A673 (cell line): ENCODE measurements at regions not wholly inside any gene's neighbourhood (a gene's known extent, or its start where the extent isn't known, plus 50 kb on each side); places are given as distances from the start of the nearest gene placed in this dataset.

ENCODE experiments used
- BruUV-seq: library from RNA; stranded (reverse); fragments of 400-500 nt; replicated peaks from 2 replicates; lab custom pipeline; 2021; lab: Mats Ljungman, UMichigan
- CTCF ChIA-PET: fragments of 300-600 bp; sonication (Branson Sonifier 250); formaldehyde crosslinking; loops from one replicate; lab custom pipeline; 2022; ENCODE audit warnings: antibody characterized with exemption; lab: Charles Lee
- POLR2A ChIA-PET: fragments of 300-600 bp; sonication (Branson Sonifier 250); formaldehyde crosslinking; loops from one replicate; lab custom pipeline; 2022; ENCODE audit warnings: antibody characterized with exemption; ENCODE audit not compliant: low non-redundant PET; lab: Charles Lee
- DNase-seq: peaks from one replicate; pipeline ENCODE4 v3.0.0-alpha.2; 2015; ENCODE audit warnings: low spot score
- H3K27ac ChIP-seq: fragments of 200-600 bp; sonication (generic); 2 replicates; pipeline ENCODE4 v1.5.1; 2016; ENCODE audit warnings: mixed run types, low read depth, mild to moderate bottlenecking, mixed read lengths, antibody characterized with exemption, low read length; ENCODE audit not compliant: poor library complexity, severe bottlenecking
- H3K27me3 ChIP-seq: fragments of 200-600 bp; sonication (generic); replicated peaks from 2 replicates; pipeline ENCODE4 v1.6.1; 2017; ENCODE audit warnings: mixed run types, low read depth, mild to moderate bottlenecking, mixed read lengths, antibody characterized with exemption, low read length; ENCODE audit not compliant: insufficient read depth, poor library complexity
- H3K36me3 ChIP-seq: fragments of 200-600 bp; sonication (generic); 2 replicates; pipeline ENCODE4 v1.6.1; 2016; ENCODE audit warnings: mixed run types, mild to moderate bottlenecking, mixed read lengths, antibody characterized with exemption, low read length; ENCODE audit not compliant: insufficient read depth, poor library complexity, severe bottlenecking
- H3K4me1 ChIP-seq: fragments of 200-600 bp; sonication (generic); 2 replicates; pipeline ENCODE4 v1.6.1; 2017; ENCODE audit warnings: mixed run types, mild to moderate bottlenecking, mixed read lengths, antibody characterized with exemption, low read length; ENCODE audit not compliant: insufficient read depth, poor library complexity, severe bottlenecking
- H3K4me3 ChIP-seq: fragments of 200-600 bp; sonication (generic); 2 replicates; pipeline ENCODE4 v1.5.1; 2016; ENCODE audit warnings: low read depth, mixed run types, mild to moderate bottlenecking, mixed read lengths, low read length; ENCODE audit not compliant: poor library complexity, severe bottlenecking
- H3K9me3 ChIP-seq: fragments of 200-600 bp; sonication (generic); 2 replicates; pipeline ENCODE4 v1.6.1; 2016; ENCODE audit warnings: mixed run types, low read depth, mild to moderate bottlenecking, mixed read lengths, antibody characterized with exemption, low read length; ENCODE audit not compliant: poor library complexity, severe bottlenecking
- CTCF ChIP-seq: fragments of 300-800, 200-600 bp; sonication (generic); conservative IDR thresholded peaks from 2 replicates; pipeline ENCODE4 v1.5.1; 2017; ENCODE audit warnings: low read depth, mild to moderate bottlenecking, antibody characterized with exemption, low read length, moderate library complexity, mixed read lengths
- EZH2 ChIP-seq: fragments of 200-600 bp; sonication (generic); IDR thresholded peaks from 2 replicates; pipeline ENCODE4 v1.6.1; 2017; ENCODE audit warnings: borderline replicate concordance, low read depth, mild to moderate bottlenecking, mixed read lengths, antibody characterized with exemption, low read length; ENCODE audit not compliant: poor library complexity, severe bottlenecking
- intact Hi-C: fragments of 100-400 bp; cut with micrococcal nuclease; formaldehyde crosslinking; loops from one replicate; pipeline ENCODE4 v1.10.0; 2022; ENCODE audit not compliant: unreplicated experiment

- BruUV-seq, result no TSS peak
- no peaks in the 10 kb centered on the region for H3K27me3 ChIP-seq
- no peak for TF ChIP-seq EZH2
- TF ChIP-seq CTCF, result no peak
- no peaks in the 10 kb centered on the region for H3K36me3 ChIP-seq
- H3K27ac ChIP-seq, result no peak overlapping the region
- H3K4me3 ChIP-seq, result no peak overlapping the region
- no peak for DNase-seq
- CTCF ChIA-PET, result no interaction called here
- no peaks in the 10 kb centered on the region for H3K4me1 ChIP-seq
- POLR2A ChIA-PET, result no interaction called here
- intact Hi-C loops, result no loop called here
- peaks cover 9% of the 10 kb centered on the region for H3K9me3 ChIP-seq
Measured at GRCh38 chr16:54526916-54527315, 240.3 kb upstream of the IRX3 start.

- intact Hi-C loops, result no loop called here
- CTCF ChIA-PET, result no interaction called here
Measured at GRCh38 chr16:54526087-54526486, 239.5 kb upstream of the IRX3 start.

GRCh38 chr16:54525104-54525503 is 238.5 kb upstream of the IRX3 start:
- POLR2A ChIA-PET, result no interaction called here
- intact Hi-C loops, result no loop called here
- BruUV-seq, result no TSS peak
- TF ChIP-seq CTCF, result no peak
- no peak for TF ChIP-seq EZH2
- Histone ChIP-seq H3K36me3 (no peaks in the 10 kb centered on the region), H3K4me1 (no peaks in the 10 kb centered on the region), H3K4me3 (no peak overlapping the region), H3K27ac (no peak overlapping the region), H3K27me3 (no peaks in the 10 kb centered on the region), H3K9me3 (peaks cover 9% of the 10 kb centered on the region)
- CTCF ChIA-PET, result no interaction called here
- no peak for DNase-seq

More at GRCh38 chr16:54526087-54526486, 239.5 kb upstream of the IRX3 start:
- no peak overlapping the region for H3K27ac ChIP-seq
- H3K4me3 ChIP-seq, result no peak overlapping the region
- POLR2A ChIA-PET, result no interaction called here
- BruUV-seq, result no TSS peak
- TF ChIP-seq EZH2, result no peak
- no peak for TF ChIP-seq CTCF
- peaks cover 9% of the 10 kb centered on the region for H3K9me3 ChIP-seq
- H3K27me3 ChIP-seq, result no peaks in the 10 kb centered on the region
- H3K4me1 ChIP-seq, result no peaks in the 10 kb centered on the region
- no peaks in the 10 kb centered on the region for H3K36me3 ChIP-seq
- DNase-seq, result no peak
